ENCODE measurements at regions not wholly inside any gene's neighbourhood (a gene's known extent, or its start where the extent isn't known, plus 50 kb on each side); places are given as distances from the start of the nearest gene placed in this dataset.

GRCh38 chr1:73759011-73759410 is 439.0 kb downstream of the LRRIQ3 start:
- H3K27me3 ChIP-seq: no peaks in the 10 kb centered on the region
- 11 to 59% (median 45%) methylated on average over 1 of the region's 1 CpG for WGBS, 5 donors
- H3K27ac ChIP-seq: no peak overlapping the region
- no peak for TF ChIP-seq POLR2A (IDR thresholded peaks at IDR 0.05)
- TF ChIP-seq CTCF (IDR thresholded peaks at IDR 0.05): no peak
- no peak for TF ChIP-seq EP300 (IDR thresholded peaks at IDR 0.05)
- no peak for TF ChIP-seq POLR2AphosphoS5 (IDR thresholded peaks at IDR 0.05)
- no peaks in the 10 kb centered on the region for H3K4me1 ChIP-seq
- no peak for DNase-seq
- no peaks in the 10 kb centered on the region for H3K9me3 ChIP-seq
- no peak overlapping the region for H3K4me3 ChIP-seq
- no peaks in the 10 kb centered on the region for H3K36me3 ChIP-seq
- intact Hi-C loops (cut with DNase I; ENCODE audit: low total_unique reads): no loop called here

GRCh38 chr1:73756817-73757216 is 441.2 kb downstream of the LRRIQ3 start:
- DNase-seq: no peak
- no peaks in the 10 kb centered on the region for H3K36me3 ChIP-seq
- H3K27me3 ChIP-seq: no peaks in the 10 kb centered on the region
- TF ChIP-seq POLR2AphosphoS5 (IDR thresholded peaks at IDR 0.05): no peak
- TF ChIP-seq EP300 (IDR thresholded peaks at IDR 0.05): no peak
- no peak for TF ChIP-seq CTCF (IDR thresholded peaks at IDR 0.05)
- TF ChIP-seq POLR2A (IDR thresholded peaks at IDR 0.05): no peak
- no peaks in the 10 kb centered on the region for H3K9me3 ChIP-seq
- no peak overlapping the region for H3K4me3 ChIP-seq
- intact Hi-C loops (cut with DNase I; ENCODE audit: low total_unique reads): no loop called here
- no peaks in the 10 kb centered on the region for H3K4me1 ChIP-seq
- H3K27ac ChIP-seq: no peak overlapping the region
- 45 to 48% (median 46%) methylated on average over 2 of the region's 2 CpGs for WGBS, 5 donors

- Histone ChIP-seq H3K9me3 (no peaks in the 10 kb centered on the region), H3K36me3 (no peaks in the 10 kb centered on the region), H3K4me3 (no peak overlapping the region), H3K27me3 (no peaks in the 10 kb centered on the region), H3K4me1 (no peaks in the 10 kb centered on the region), H3K27ac (no peak overlapping the region)
- WGBS, 5 donors: 75 to 84% (median 77%) methylated on average over 2 of the region's 2 CpGs
- intact Hi-C loops (cut with DNase I; ENCODE audit: low total_unique reads): no loop called here
- TF ChIP-seq POLR2AphosphoS5 (IDR thresholded peaks at IDR 0.05): no peak
- TF ChIP-seq CTCF (IDR thresholded peaks at IDR 0.05): no peak
- no peak for TF ChIP-seq EP300 (IDR thresholded peaks at IDR 0.05)
- no peak for TF ChIP-seq POLR2A (IDR thresholded peaks at IDR 0.05)
- DNase-seq: no peak
These were observed 442.3 kb downstream of the LRRIQ3 start for GRCh38 chr1:73755649-73756048.

- Histone ChIP-seq H3K36me3 (no peaks in the 10 kb centered on the region), H3K4me3 (no peak overlapping the region), H3K4me1 (no peaks in the 10 kb centered on the region), H3K27ac (no peak overlapping the region), H3K27me3 (no peaks in the 10 kb centered on the region), H3K9me3 (peaks cover 0 to 6% (median 2%) of the 10 kb centered on the region in 4 donors)
- TF ChIP-seq POLR2AphosphoS5 (IDR thresholded peaks at IDR 0.05) (no peak), EP300 (IDR thresholded peaks at IDR 0.05) (no peak)
- intact Hi-C loops (cut with DNase I; ENCODE audit: low total_unique reads): no loop called here
- DNase-seq: no peak
These were observed 448.0 kb downstream of the LRRIQ3 start for GRCh38 chr1:73749996-73750395.

- Histone ChIP-seq H3K27me3 (no peaks in the 10 kb centered on the region), H3K4me3 (no peak overlapping the region), H3K36me3 (no peaks in the 10 kb centered on the region), H3K27ac (no peak overlapping the region), H3K4me1 (no peaks in the 10 kb centered on the region), H3K9me3 (peaks cover 0 to 19% (median 5%) of the 10 kb centered on the region in 4 donors)
- intact Hi-C loops (cut with DNase I; ENCODE audit: low total_unique reads): no loop called here
- no peak for TF ChIP-seq CTCF (IDR thresholded peaks at IDR 0.05)
- no peak for DNase-seq
These were observed 453.0 kb downstream of the LRRIQ3 start for GRCh38 chr1:73744985-73745384.
